CD14-positive monocyte (primary cell): ENCODE measurements at regions not wholly inside any gene's neighbourhood (a gene's known extent, or its start where the extent isn't known, plus 50 kb on each side); places are given as distances from the start of the nearest gene placed in this dataset.

Experiments
- DNase-seq, 3 donors: peaks; one replicate each; pipeline ENCODE4 v3.0.0-alpha.2; 2011 to 2022
- H2AFZ ChIP-seq: 2 replicates; pipeline ENCODE4 v1.6.0; 2012; ENCODE audit warnings: mild to moderate bottlenecking, low read depth, low read length, inconsistent platforms; ENCODE audit not compliant: insufficient read depth, poor library complexity, severe bottlenecking
- H3K27ac ChIP-seq, 2 donors: 1 replicate in 1 of 2; 2 replicates in 1 of 2; pipeline ENCODE4 v1.5.1; 2012 to 2013; ENCODE audit warnings: low read length in 2 of 2, control low read depth in 1 of 2, inconsistent platforms in 1 of 2, low read depth in 1 of 2, mild to moderate bottlenecking in 1 of 2
- H3K27me3 ChIP-seq, 2 donors: one replicate each; pipeline versions ENCODE4 v1.6.0 to v1.6.1; 2011 to 2013; ENCODE audit warnings: low read length in 2 of 2; ENCODE audit not compliant: control insufficient read depth in 2 of 2, insufficient read depth in 2 of 2
- H3K36me3 ChIP-seq, 2 donors: replicated peaks in 1 of 2; 1 replicate in 1 of 2; 2 replicates in 1 of 2; pipeline versions ENCODE4 v1.5.1 to v1.6.1; 2012 to 2013; ENCODE audit warnings: low read length in 2 of 2, control low read depth in 1 of 2, inconsistent platforms in 1 of 2, mild to moderate bottlenecking in 1 of 2; ENCODE audit not compliant: insufficient read depth in 2 of 2, control insufficient read depth in 1 of 2
- H3K4me1 ChIP-seq, 2 donors: 1 replicate in 1 of 2; 2 replicates in 1 of 2; pipeline versions ENCODE4 v1.5.1 to v1.6.1; 2012 to 2013; ENCODE audit warnings: low read length in 2 of 2, control low read depth in 1 of 2, inconsistent platforms in 1 of 2, mild to moderate bottlenecking in 1 of 2, moderate library complexity in 1 of 2; ENCODE audit not compliant: insufficient read depth in 2 of 2, control insufficient read depth in 1 of 2
- H3K4me2 ChIP-seq: replicated peaks from 2 replicates; pipeline ENCODE3; 2012; ENCODE audit warnings: low read length, moderate library complexity, mild to moderate bottlenecking; ENCODE audit not compliant: poor library complexity, severe bottlenecking; ENCODE audit errors: extremely low read depth
- H3K4me3 ChIP-seq, 3 experiments: fragments of 200-600 bp in 1 of 3; sonication (generic) in 1 of 3; replicated peaks in 1 of 3; 1 replicate in 2 of 3; 2 replicates in 1 of 3; pipeline ENCODE4 v1.5.1; 2011 to 2013; ENCODE audit warnings: low read length in 3 of 3, mild to moderate bottlenecking in 3 of 3, control low read depth in 2 of 3, low read depth in 2 of 3, inconsistent platforms in 1 of 3, moderate library complexity in 1 of 3
- H3K79me2 ChIP-seq: 2 replicates; pipeline ENCODE4 v1.6.0; 2012; ENCODE audit warnings: mild to moderate bottlenecking, control low read depth, inconsistent platforms, low read length, moderate library complexity; ENCODE audit not compliant: insufficient read depth
- H3K9ac ChIP-seq: 2 replicates; pipeline ENCODE4 v1.6.0; 2017; ENCODE audit warnings: low read length, mild to moderate bottlenecking; ENCODE audit not compliant: insufficient read depth, poor library complexity, severe bottlenecking
- H3K9me3 ChIP-seq, 2 donors: replicated peaks in 1 of 2; 1 replicate in 1 of 2; 2 replicates in 1 of 2; pipeline versions ENCODE4 v1.5.1 to v1.6.1; 2012 to 2013; ENCODE audit warnings: low read length in 2 of 2, control low read depth in 1 of 2; ENCODE audit not compliant: control insufficient read depth in 1 of 2, insufficient read depth in 1 of 2
- H4K20me1 ChIP-seq: 2 replicates; pipeline ENCODE4 v1.6.0; 2012; ENCODE audit warnings: mild to moderate bottlenecking, low read length, control low read depth, moderate library complexity; ENCODE audit not compliant: insufficient read depth
- H3K27ac Mint-ChIP-seq, 7 donors: one replicate each; pipeline ENCODE4 v1.8.0; 2020; ENCODE audit warnings: mild to moderate bottlenecking in 7 of 7, mixed read lengths in 7 of 7, moderate library complexity in 6 of 7, inconsistent platforms in 2 of 7
- H3K27me3 Mint-ChIP-seq, 3 donors: one replicate each; pipeline ENCODE4 v1.8.0; 2021 to 2022; ENCODE audit warnings: low read depth in 3 of 3, mild to moderate bottlenecking in 3 of 3, mixed read lengths in 3 of 3, moderate library complexity in 3 of 3, inconsistent platforms in 1 of 3
- H3K36me3 Mint-ChIP-seq, 2 donors: one replicate each; pipeline ENCODE4 v1.8.0; 2020; ENCODE audit warnings: mixed read lengths in 2 of 2, inconsistent platforms in 1 of 2, mild to moderate bottlenecking in 1 of 2
- H3K4me1 Mint-ChIP-seq: one replicate; pipeline ENCODE4 v1.8.0; 2020; ENCODE audit warnings: mild to moderate bottlenecking, mixed read lengths
- H3K4me3 Mint-ChIP-seq, 2 donors: one replicate each; pipeline ENCODE4 v1.8.0; 2020; ENCODE audit warnings: mild to moderate bottlenecking in 2 of 2, mixed read lengths in 2 of 2, moderate library complexity in 1 of 2
- H3K9me3 Mint-ChIP-seq, 7 donors: one replicate each; pipeline ENCODE4 v1.8.0; 2020 to 2022; ENCODE audit warnings: mixed read lengths in 7 of 7, mild to moderate bottlenecking in 6 of 7, moderate library complexity in 6 of 7, inconsistent platforms in 2 of 7
- WGBS: methylation state at CpG from one replicate; pipeline ENCODE4 v1.1.5; 2013; ENCODE audit warnings: missing lambda C conversion rate; ENCODE audit not compliant: insufficient coverage; 5-methylcytosine and 5-hydroxymethylcytosine counted together
- intact Hi-C, 2 donors: fragments of 100-400 bp; cut with micrococcal nuclease; formaldehyde crosslinking; loops; one replicate each; pipeline versions ENCODE4 v1.15.0 to v1.15.1; 2023
- TF ChIP-seq, protein P1 (sequence below): fragments of 200-600 bp; IDR thresholded peaks from one replicate; pipeline ENCODE4 v1.8.0; 2022; ENCODE audit warnings: antibody characterized with exemption, mild to moderate bottlenecking

DNA sequence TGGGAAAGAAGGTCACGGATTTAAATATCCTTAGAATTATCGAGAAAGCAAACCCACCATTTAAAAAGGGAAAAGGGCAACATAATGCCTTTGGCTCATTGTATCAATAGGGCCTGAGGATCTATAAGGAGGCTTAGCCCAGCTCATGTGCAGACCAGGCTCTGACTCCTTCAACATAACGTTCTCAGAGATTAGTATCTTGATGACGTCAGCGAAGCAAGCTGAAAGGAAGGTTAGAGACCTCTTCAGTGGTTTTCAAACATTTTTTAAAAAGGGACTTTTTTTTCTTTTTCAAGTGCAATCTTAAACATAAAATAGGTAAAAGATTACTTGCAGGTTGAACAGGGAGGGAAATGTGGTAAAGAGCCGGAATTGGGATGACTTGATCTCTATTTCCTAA, 463.9 kb upstream of the ADAMTS9 start:
- no peak overlapping the region for H2AFZ ChIP-seq

DNA sequence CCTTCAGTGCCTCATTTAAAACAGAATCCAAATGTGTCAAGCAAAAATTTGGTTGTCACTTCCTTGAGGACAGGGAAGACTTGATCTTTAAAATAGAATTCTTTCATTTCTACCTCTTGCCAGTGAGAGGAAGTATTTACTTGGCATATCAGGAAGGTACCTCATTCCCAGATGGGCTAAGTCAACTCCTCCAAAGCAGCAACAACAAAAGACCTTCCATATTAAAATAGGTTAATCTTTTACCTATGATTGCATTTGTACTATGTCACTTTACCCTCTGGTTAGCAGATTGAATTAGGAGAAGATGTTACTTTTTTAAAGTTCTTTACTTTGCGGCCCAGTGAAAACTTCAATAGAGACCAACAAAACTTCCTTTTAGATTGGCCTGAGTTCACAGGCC, 462.1 kb upstream of the ADAMTS9 start:
- Histone ChIP-seq H4K20me1 (no peaks in the 10 kb centered on the region), H3K36me3 (no peaks in the 10 kb centered on the region), H3K4me2 (no peak overlapping the region), H3K9me3 (peaks cover 0 to 4% of the 10 kb centered on the region in 2 donors), H3K27me3 (no peaks in the 10 kb centered on the region), H3K79me2 (no peaks in the 10 kb centered on the region), H2AFZ (no peak overlapping the region), H3K4me1 (no peaks in the 10 kb centered on the region), H3K4me3 (no peak overlapping the region), H3K9ac (no peak overlapping the region), H3K27ac (no peak overlapping the region)
- no peaks in the 10 kb centered on the region for H3K4me1 Mint-ChIP-seq
- intact Hi-C loops: no loop called here
- TF ChIP-seq, protein P1, sequence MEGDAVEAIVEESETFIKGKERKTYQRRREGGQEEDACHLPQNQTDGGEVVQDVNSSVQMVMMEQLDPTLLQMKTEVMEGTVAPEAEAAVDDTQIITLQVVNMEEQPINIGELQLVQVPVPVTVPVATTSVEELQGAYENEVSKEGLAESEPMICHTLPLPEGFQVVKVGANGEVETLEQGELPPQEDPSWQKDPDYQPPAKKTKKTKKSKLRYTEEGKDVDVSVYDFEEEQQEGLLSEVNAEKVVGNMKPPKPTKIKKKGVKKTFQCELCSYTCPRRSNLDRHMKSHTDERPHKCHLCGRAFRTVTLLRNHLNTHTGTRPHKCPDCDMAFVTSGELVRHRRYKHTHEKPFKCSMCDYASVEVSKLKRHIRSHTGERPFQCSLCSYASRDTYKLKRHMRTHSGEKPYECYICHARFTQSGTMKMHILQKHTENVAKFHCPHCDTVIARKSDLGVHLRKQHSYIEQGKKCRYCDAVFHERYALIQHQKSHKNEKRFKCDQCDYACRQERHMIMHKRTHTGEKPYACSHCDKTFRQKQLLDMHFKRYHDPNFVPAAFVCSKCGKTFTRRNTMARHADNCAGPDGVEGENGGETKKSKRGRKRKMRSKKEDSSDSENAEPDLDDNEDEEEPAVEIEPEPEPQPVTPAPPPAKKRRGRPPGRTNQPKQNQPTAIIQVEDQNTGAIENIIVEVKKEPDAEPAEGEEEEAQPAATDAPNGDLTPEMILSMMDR: no peak
- H3K4me3 Mint-ChIP-seq: no peak overlapping the region
- no CpG with 5 or more reads among the region's 1 CpG for WGBS
- H3K36me3 Mint-ChIP-seq: no peaks in the 10 kb centered on the region
- H3K9me3 Mint-ChIP-seq: peaks cover 4 to 6% (median 5%) of the 10 kb centered on the region in 7 donors
- H3K27me3 Mint-ChIP-seq: no peaks in the 10 kb centered on the region
- no peak overlapping the region for H3K27ac Mint-ChIP-seq
- no peak for DNase-seq

More for the DNA sequence above, 463.9 kb upstream of the ADAMTS9 start:
- Mint-ChIP-seq H3K36me3 (no peaks in the 10 kb centered on the region), H3K27ac (no peak overlapping the region), H3K4me3 (no peak overlapping the region), H3K4me1 (no peaks in the 10 kb centered on the region), H3K27me3 (no peaks in the 10 kb centered on the region), H3K9me3 (peaks cover 4 to 9% (median 5%) of the 10 kb centered on the region in 7 donors)
- Histone ChIP-seq H4K20me1 (no peaks in the 10 kb centered on the region), H3K9me3 (peaks cover 0 to 4% of the 10 kb centered on the region in 2 donors), H3K9ac (no peak overlapping the region), H3K4me2 (no peak overlapping the region), H3K79me2 (no peaks in the 10 kb centered on the region), H3K4me3 (no peak overlapping the region), H3K4me1 (no peaks in the 10 kb centered on the region), H3K27ac (no peak overlapping the region), H3K36me3 (no peaks in the 10 kb centered on the region), H3K27me3 (no peaks in the 10 kb centered on the region)
- TF ChIP-seq, protein P1: no peak
- DNase-seq: no peak
- no CpG with 5 or more reads among the region's 6 CpGs for WGBS
- intact Hi-C loops: no loop called here
